DOHH2 (cell line): ENCODE measurements at regions not wholly inside any gene's neighbourhood (a gene's known extent, or its start where the extent isn't known, plus 50 kb on each side); places are given as distances from the start of the nearest gene placed in this dataset.

Experiments used
- CTCF ChIP-seq: fragments of 200-600 bp; sonication (generic); IDR thresholded peaks from one replicate; pipeline ENCODE4 v1.5.1; 2014; ENCODE audit warnings: antibody characterized with exemption, mild to moderate bottlenecking, low read depth, low read length; ENCODE audit not compliant: poor library complexity, severe bottlenecking
- EZH2phosphoT487 ChIP-seq: fragments of 200-600 bp; sonication (generic); IDR thresholded peaks from 2 replicates; pipeline ENCODE4 v1.6.1; 2017; ENCODE audit warnings: borderline replicate concordance, mild to moderate bottlenecking, antibody characterized with exemption, low read length, moderate library complexity, mixed read lengths

- TF ChIP-seq CTCF (no peak), EZH2phosphoT487 (no peak)
Measured at GRCh38 chr4:26076000-26076587, 162.1 kb downstream of the SMIM20 start.
